ENCODE measurements at regions not wholly inside any gene's neighbourhood (a gene's known extent, or its start where the extent isn't known, plus 50 kb on each side); places are given as distances from the start of the nearest gene placed in this dataset.

- DNase-seq: no peak
Observed at GRCh38 chr22:26894766-26895485, 237.5 kb downstream of the MIAT start.

- no peak for DNase-seq
Observed at GRCh38 chr22:26897384-26897783, 240.0 kb downstream of the MIAT start.

- DNase-seq: peak; percentile 46 to 57
Observed at GRCh38 chr22:26898946-26899605, 241.7 kb downstream of the MIAT start.

GRCh38 chr22:26900787-26901186 is 243.4 kb downstream of the MIAT start:
- no peak for DNase-seq

GRCh38 chr22:26901198-26901816 is 243.9 kb downstream of the MIAT start:
- DNase-seq: no peak

GRCh38 chr22:26902401-26903029 is 245.1 kb downstream of the MIAT start:
- no peak for DNase-seq

- no peak for DNase-seq
Observed at GRCh38 chr22:26903030-26903856, 245.9 kb downstream of the MIAT start.

GRCh38 chr22:26904483-26904882 is 247.1 kb downstream of the MIAT start:
- no peak for DNase-seq

GRCh38 chr22:26905076-26905475 is 247.7 kb downstream of the MIAT start:
- DNase-seq: no peak

- DNase-seq: no peak
Observed at GRCh38 chr22:26905640-26906039, 248.3 kb downstream of the MIAT start.

GRCh38 chr22:26906464-26906863 is 249.1 kb downstream of the MIAT start:
- peak; percentile 36 to 60 for DNase-seq

GRCh38 chr22:26907366-26907765 is 250.0 kb downstream of the MIAT start:
- no peak for DNase-seq

GRCh38 chr22:26910845-26911244 is 253.5 kb downstream of the MIAT start:
- no peak for DNase-seq

- no peak for DNase-seq
Observed at GRCh38 chr22:26912655-26913345, 255.4 kb downstream of the MIAT start.

GRCh38 chr22:26914519-26915185 is 257.3 kb downstream of the MIAT start:
- DNase-seq: no peak

- DNase-seq: no peak
Observed at GRCh38 chr22:26916236-26916635, 258.8 kb downstream of the MIAT start.

GRCh38 chr22:26918226-26918625 is 260.8 kb downstream of the MIAT start:
- no peak for DNase-seq

GRCh38 chr22:26921726-26922125 is 264.3 kb downstream of the MIAT start:
- no peak for DNase-seq

GRCh38 chr22:26922806-26923205 is 265.4 kb downstream of the MIAT start:
- no peak for DNase-seq

GRCh38 chr22:26923531-26923930 is 266.1 kb downstream of the MIAT start:
- DNase-seq: no peak

GRCh38 chr22:26927821-26928220 is 270.4 kb downstream of the MIAT start:
- DNase-seq: no peak

- no peak for DNase-seq
Observed at GRCh38 chr22:26931471-26931870, 274.1 kb downstream of the MIAT start.

Data from SHP77 (cell line).